ENCODE measurements at regions not wholly inside any gene's neighbourhood (a gene's known extent, or its start where the extent isn't known, plus 50 kb on each side); places are given as distances from the start of the nearest gene placed in this dataset.
"Not testable (repeated sequence)": the region's sequence is repeated elsewhere in the genome, so short reads cannot be mapped to it uniquely, and the experiment has no call there.

GRCh38 chr5:67969176-67969575, 246.4 kb upstream of the PIK3R1 start:
- no peak for ATAC-seq (ENCODE audit: low read depth)
- Mint-ChIP-seq H3K36me3 (no peaks in the 10 kb centered on the region), H3K9me3 (no peaks in the 10 kb centered on the region), H3K27ac (no peak overlapping the region), H3K4me1 (no peaks in the 10 kb centered on the region), H3K4me3 (no peak overlapping the region), H3K27me3 (no peaks in the 10 kb centered on the region)
- no peak for DNase-seq (ENCODE audit: low spot score in 2 of 2)

- H3K27ac Mint-ChIP-seq = no peak overlapping the region
- H3K36me3 Mint-ChIP-seq = no peaks in the 10 kb centered on the region
- no peaks in the 10 kb centered on the region for H3K4me1 Mint-ChIP-seq
- H3K4me3 Mint-ChIP-seq = no peak overlapping the region
- H3K27me3 Mint-ChIP-seq = peaks cover 2% of the 10 kb centered on the region
- H3K9me3 Mint-ChIP-seq = no peaks in the 10 kb centered on the region
- ATAC-seq (ENCODE audit: low read depth) = no peak
- DNase-seq (ENCODE audit: low spot score in 2 of 2) = no peak
Measured at GRCh38 chr5:67966712-67967111, 248.8 kb upstream of the PIK3R1 start.

- no peak overlapping the region for H3K27ac Mint-ChIP-seq
- DNase-seq (ENCODE audit: low spot score in 2 of 2) (no peak), ATAC-seq (ENCODE audit: low read depth) (no peak)
- H3K4me1 Mint-ChIP-seq = no peaks in the 10 kb centered on the region
- H3K27me3 Mint-ChIP-seq = peaks cover 4% of the 10 kb centered on the region
- no peak overlapping the region for H3K4me3 Mint-ChIP-seq
- no peaks in the 10 kb centered on the region for H3K36me3 Mint-ChIP-seq
- H3K9me3 Mint-ChIP-seq = no peaks in the 10 kb centered on the region
Measured at GRCh38 chr5:67964619-67965018, 250.9 kb upstream of the PIK3R1 start.

GRCh38 chr5:67963789-67964519, 251.6 kb upstream of the PIK3R1 start:
- ATAC-seq (ENCODE audit: low read depth) (no peak), DNase-seq (ENCODE audit: low spot score in 2 of 2) (no peak)
- no peak overlapping the region for H3K27ac Mint-ChIP-seq
- no peaks in the 10 kb centered on the region for H3K36me3 Mint-ChIP-seq
- H3K27me3 Mint-ChIP-seq = peaks cover 4% of the 10 kb centered on the region
- H3K4me3 Mint-ChIP-seq = no peak overlapping the region
- no peaks in the 10 kb centered on the region for H3K4me1 Mint-ChIP-seq
- H3K9me3 Mint-ChIP-seq = no peaks in the 10 kb centered on the region

GRCh38 chr5:67960939-67961338, 254.6 kb upstream of the PIK3R1 start:
- DNase-seq (ENCODE audit: low spot score in 2 of 2) (no peak), ATAC-seq (ENCODE audit: low read depth) (no peak)
- H3K4me3 Mint-ChIP-seq = no peak overlapping the region
- H3K4me1 Mint-ChIP-seq = no peaks in the 10 kb centered on the region
- H3K36me3 Mint-ChIP-seq = no peaks in the 10 kb centered on the region
- H3K27me3 Mint-ChIP-seq = peaks cover 9% of the 10 kb centered on the region
- H3K27ac Mint-ChIP-seq = no peak overlapping the region
- H3K9me3 Mint-ChIP-seq = no peaks in the 10 kb centered on the region

- Mint-ChIP-seq H3K4me1 (no peaks in the 10 kb centered on the region), H3K36me3 (no peaks in the 10 kb centered on the region), H3K27me3 (peaks cover 11% of the 10 kb centered on the region), H3K9me3 (no peaks in the 10 kb centered on the region), H3K4me3 (no peak overlapping the region), H3K27ac (no peak overlapping the region)
- no peak for DNase-seq (ENCODE audit: low spot score in 2 of 2)
- ATAC-seq (ENCODE audit: low read depth) = no peak
Measured at GRCh38 chr5:67957374-67957773, 258.2 kb upstream of the PIK3R1 start.

- no peak overlapping the region for H3K27ac Mint-ChIP-seq
- no peak for ATAC-seq (ENCODE audit: low read depth)
- H3K36me3 Mint-ChIP-seq = no peaks in the 10 kb centered on the region
- no peak for DNase-seq (ENCODE audit: low spot score in 2 of 2)
- H3K9me3 Mint-ChIP-seq = no peaks in the 10 kb centered on the region
- no peaks in the 10 kb centered on the region for H3K4me1 Mint-ChIP-seq
- H3K4me3 Mint-ChIP-seq = no peak overlapping the region
- H3K27me3 Mint-ChIP-seq = peaks cover 7% of the 10 kb centered on the region
Measured at GRCh38 chr5:67954351-67954750, 261.2 kb upstream of the PIK3R1 start.

GRCh38 chr5:67942421-67942820, 273.1 kb upstream of the PIK3R1 start:
- no peaks in the 10 kb centered on the region for H3K4me1 Mint-ChIP-seq
- ATAC-seq (ENCODE audit: low read depth) (no peak), DNase-seq (ENCODE audit: low spot score in 2 of 2) (no peak)
- no peaks in the 10 kb centered on the region for H3K36me3 Mint-ChIP-seq
- no peaks in the 10 kb centered on the region for H3K9me3 Mint-ChIP-seq
- no peak overlapping the region for H3K27ac Mint-ChIP-seq
- peaks cover 1% of the 10 kb centered on the region for H3K27me3 Mint-ChIP-seq
- no peak overlapping the region for H3K4me3 Mint-ChIP-seq

- ATAC-seq (ENCODE audit: low read depth) = no peak
Measured at GRCh38 chr5:67941614-67942401, 273.7 kb upstream of the PIK3R1 start.

GRCh38 chr5:67935908-67936566, 279.5 kb upstream of the PIK3R1 start:
- no peak overlapping the region for H3K4me3 Mint-ChIP-seq
- no peaks in the 10 kb centered on the region for H3K4me1 Mint-ChIP-seq
- no peaks in the 10 kb centered on the region for H3K36me3 Mint-ChIP-seq
- no peak for ATAC-seq (ENCODE audit: low read depth)
- peaks cover 3% of the 10 kb centered on the region for H3K9me3 Mint-ChIP-seq
- no peak overlapping the region for H3K27ac Mint-ChIP-seq
- peaks cover 1% of the 10 kb centered on the region for H3K27me3 Mint-ChIP-seq
- no peak for DNase-seq (ENCODE audit: low spot score in 2 of 2)

More at GRCh38 chr5:67941614-67942401, 273.7 kb upstream of the PIK3R1 start:
- Mint-ChIP-seq H3K4me1 (no peaks in the 10 kb centered on the region), H3K4me3 (no peak overlapping the region), H3K36me3 (no peaks in the 10 kb centered on the region), H3K27me3 (peaks cover 1% of the 10 kb centered on the region), H3K9me3 (no peaks in the 10 kb centered on the region), H3K27ac (no peak overlapping the region)
- no peak for DNase-seq (ENCODE audit: low spot score in 2 of 2)

- Mint-ChIP-seq H3K9me3 (peaks cover 3% of the 10 kb centered on the region), H3K27me3 (peaks cover 1% of the 10 kb centered on the region), H3K27ac (no peak overlapping the region), H3K4me1 (no peaks in the 10 kb centered on the region), H3K4me3 (no peak overlapping the region), H3K36me3 (no peaks in the 10 kb centered on the region)
- no peak for DNase-seq (ENCODE audit: low spot score in 2 of 2)
- no peak for ATAC-seq (ENCODE audit: low read depth)
Measured at GRCh38 chr5:67934976-67935375, 280.6 kb upstream of the PIK3R1 start.

GRCh38 chr5:67925511-67925910, 290.0 kb upstream of the PIK3R1 start:
- Mint-ChIP-seq H3K27ac (no peak overlapping the region), H3K4me3 (no peak overlapping the region), H3K9me3 (peaks cover 1% of the 10 kb centered on the region), H3K27me3 (peaks cover 4% of the 10 kb centered on the region), H3K36me3 (no peaks in the 10 kb centered on the region), H3K4me1 (no peaks in the 10 kb centered on the region)
- no peak for ATAC-seq (ENCODE audit: low read depth)
- no peak for DNase-seq (ENCODE audit: low spot score in 2 of 2)

GRCh38 chr5:67921004-67921601, 294.5 kb upstream of the PIK3R1 start:
- ATAC-seq (ENCODE audit: low read depth) (no peak), DNase-seq (ENCODE audit: low spot score in 2 of 2) (no peak)
- no peak overlapping the region for H3K27ac Mint-ChIP-seq
- no peaks in the 10 kb centered on the region for H3K4me1 Mint-ChIP-seq
- no peak overlapping the region for H3K4me3 Mint-ChIP-seq
- H3K27me3 Mint-ChIP-seq = peaks cover 13% of the 10 kb centered on the region
- peaks cover 12% of the 10 kb centered on the region for H3K9me3 Mint-ChIP-seq
- peaks cover 3% of the 10 kb centered on the region for H3K36me3 Mint-ChIP-seq

GRCh38 chr5:67919532-67919931, 296.0 kb upstream of the PIK3R1 start:
- H3K4me3 Mint-ChIP-seq; H3K36me3 Mint-ChIP-seq; H3K27ac Mint-ChIP-seq; H3K4me1 Mint-ChIP-seq; ATAC-seq (ENCODE audit: low read depth); DNase-seq (ENCODE audit: low spot score in 2 of 2): not testable (repeated sequence)
- H3K9me3 Mint-ChIP-seq = peaks cover 12% of the 10 kb centered on the region
- H3K27me3 Mint-ChIP-seq = peaks cover 14% of the 10 kb centered on the region
